ENCODE measurements at regions not wholly inside any gene's neighbourhood (a gene's known extent, or its start where the extent isn't known, plus 50 kb on each side); places are given as distances from the start of the nearest gene placed in this dataset.

- no peak for DNase-seq (ENCODE audit: low spot score)
Observed at GRCh38 chr3:86303935-86304334, 687.0 kb downstream of the VGLL3 start.

- DNase-seq (ENCODE audit: low spot score) = no peak
Observed at GRCh38 chr3:86282106-86282787, 708.7 kb downstream of the VGLL3 start.

GRCh38 chr3:86269364-86270155 lies 721.4 kb downstream of the VGLL3 start:
- DNase-seq (ENCODE audit: low spot score) = no peak

- DNase-seq (ENCODE audit: low spot score) = no peak
Observed at GRCh38 chr3:86257955-86258641, 732.9 kb downstream of the VGLL3 start.

GRCh38 chr3:86254480-86254879 lies 736.5 kb downstream of the VGLL3 start:
- no peak for DNase-seq (ENCODE audit: low spot score)

GRCh38 chr3:86251781-86252180 lies 739.2 kb downstream of the VGLL3 start:
- no peak for DNase-seq (ENCODE audit: low spot score)

GRCh38 chr3:86249833-86250232 lies 741.1 kb downstream of the VGLL3 start:
- no peak for DNase-seq (ENCODE audit: low spot score)

GRCh38 chr3:86245360-86245759 lies 745.6 kb downstream of the VGLL3 start:
- DNase-seq (ENCODE audit: low spot score) = no peak

- DNase-seq (ENCODE audit: low spot score) = no peak
Observed at GRCh38 chr3:86244905-86245304, 746.0 kb downstream of the VGLL3 start.

GRCh38 chr3:86239946-86240345 lies 751.0 kb downstream of the VGLL3 start:
- DNase-seq (ENCODE audit: low spot score) = no peak

GRCh38 chr3:86234506-86235254 lies 756.3 kb downstream of the VGLL3 start:
- no peak for DNase-seq (ENCODE audit: low spot score)

- no peak for DNase-seq (ENCODE audit: low spot score)
Observed at GRCh38 chr3:86230762-86231161, 760.2 kb downstream of the VGLL3 start.

- no peak for DNase-seq (ENCODE audit: low spot score)
Observed at GRCh38 chr3:86229775-86230094, 761.2 kb downstream of the VGLL3 start.

GRCh38 chr3:86229086-86229774 lies 761.7 kb downstream of the VGLL3 start:
- DNase-seq (ENCODE audit: low spot score) = no peak

- DNase-seq (ENCODE audit: low spot score) = no peak
Observed at GRCh38 chr3:86228101-86228500, 762.8 kb downstream of the VGLL3 start.

GRCh38 chr3:86225461-86225860 lies 765.5 kb downstream of the VGLL3 start:
- no peak for DNase-seq (ENCODE audit: low spot score)

GRCh38 chr3:86221601-86222000 lies 769.3 kb downstream of the VGLL3 start:
- no peak for DNase-seq (ENCODE audit: low spot score)

- DNase-seq (ENCODE audit: low spot score) = no peak
Observed at GRCh38 chr3:86208772-86209171, 782.2 kb downstream of the VGLL3 start.

GRCh38 chr3:86182606-86183005 lies 808.3 kb downstream of the VGLL3 start:
- no peak for DNase-seq (ENCODE audit: low spot score)

- DNase-seq (ENCODE audit: low spot score) = no peak
Observed at GRCh38 chr3:86180696-86181095, 810.3 kb downstream of the VGLL3 start.

- no peak for DNase-seq (ENCODE audit: low spot score)
Observed at GRCh38 chr3:86178095-86178494, 812.9 kb downstream of the VGLL3 start.

- DNase-seq (ENCODE audit: low spot score) = no peak
Observed at GRCh38 chr3:86176445-86176784, 814.5 kb downstream of the VGLL3 start.
